Dedifferentiated amniotic fluid mesenchymal stem cell (primary cell): ENCODE measurements at regions not wholly inside any gene's neighbourhood (a gene's known extent, or its start where the extent isn't known, plus 50 kb on each side); places are given as distances from the start of the nearest gene placed in this dataset.

Source experiments
- DNase-seq: peaks from one replicate; pipeline ENCODE4 v3.0.0-alpha.2; 2016; ENCODE audit errors: extremely low spot score

DNA sequence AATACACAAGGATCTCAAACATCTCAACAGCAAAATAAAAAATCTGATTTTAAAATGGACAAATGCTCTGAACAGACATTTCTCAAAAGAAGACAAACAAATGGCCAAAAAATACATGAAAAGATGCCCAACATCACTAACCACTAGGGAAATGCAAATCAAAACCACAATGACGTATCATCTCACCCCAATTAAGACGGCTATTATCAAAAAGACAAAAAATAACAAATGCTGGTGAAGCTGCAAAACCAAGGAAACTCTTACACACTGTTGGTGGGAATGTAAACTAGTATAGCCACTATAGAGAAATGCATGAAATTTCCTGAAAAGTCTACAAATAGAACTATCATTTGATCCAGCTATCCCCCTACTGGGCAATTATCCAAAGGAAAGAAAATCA is 145.0 kb downstream of the BTG1 start:
- DNase-seq, result no peak

DNA sequence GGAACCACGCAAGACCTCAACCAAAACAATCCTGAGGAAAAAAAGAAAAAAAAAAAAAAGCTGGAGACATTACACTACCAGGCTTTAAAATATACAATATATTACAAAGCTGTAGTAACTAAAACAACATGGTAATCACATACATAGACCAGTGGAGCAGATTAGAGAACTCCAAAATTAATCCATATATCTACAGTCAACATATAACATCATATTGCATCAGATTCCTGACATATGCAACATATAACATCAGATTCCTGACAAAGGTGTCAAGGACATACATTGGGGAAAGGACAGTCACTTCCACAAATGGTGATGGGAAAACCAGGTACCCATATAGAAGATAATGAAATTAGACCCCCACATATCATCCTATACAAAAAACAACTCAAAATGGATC is 145.8 kb downstream of the BTG1 start:
- no peak for DNase-seq

DNA sequence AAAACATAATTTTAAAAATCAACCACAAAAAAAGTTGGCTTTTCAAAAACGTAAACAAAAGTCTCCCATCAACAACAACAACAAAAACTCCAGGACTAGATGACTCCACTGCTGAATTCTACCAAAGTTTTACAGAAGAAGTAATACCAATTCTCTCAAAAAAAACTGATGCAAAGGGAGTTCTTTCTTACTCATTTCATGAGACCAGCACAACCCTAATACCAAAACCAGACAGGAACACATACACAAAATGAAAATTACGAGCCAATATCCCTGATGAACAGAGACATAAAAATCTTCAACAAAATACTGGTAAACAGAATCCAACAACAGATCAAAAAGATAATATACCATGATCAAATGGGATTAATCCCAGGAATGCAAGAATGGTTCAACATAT is 147.3 kb downstream of the BTG1 start:
- no peak for DNase-seq

DNA sequence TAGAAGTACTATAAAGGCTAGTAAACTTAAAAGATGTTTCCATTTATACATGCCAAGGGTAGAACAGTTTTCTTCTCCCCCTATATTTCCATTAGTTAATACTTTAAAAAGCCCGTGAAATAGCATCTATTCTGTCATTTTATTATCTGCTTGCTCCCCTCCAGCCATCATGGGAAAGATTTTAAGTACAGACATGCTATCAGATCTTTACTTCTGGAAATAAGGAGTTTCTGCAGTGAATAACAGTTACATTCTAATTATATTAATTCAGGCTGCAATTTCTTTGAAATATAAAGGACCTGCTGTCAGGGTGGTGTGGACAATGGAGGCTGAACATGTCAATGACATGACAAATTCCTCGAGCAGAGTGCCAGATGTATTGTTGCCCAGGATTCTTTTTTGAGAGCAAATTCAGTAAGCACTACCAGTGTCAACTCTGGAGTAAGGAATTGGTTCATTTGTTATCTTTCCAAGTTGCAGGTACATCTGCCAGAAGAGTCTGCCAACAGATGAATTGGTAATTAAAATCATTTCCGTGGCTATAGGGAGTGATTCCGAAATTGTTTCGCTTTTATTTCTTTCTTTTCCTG is 151.3 kb downstream of the BTG1 start:
- no peak for DNase-seq

DNA sequence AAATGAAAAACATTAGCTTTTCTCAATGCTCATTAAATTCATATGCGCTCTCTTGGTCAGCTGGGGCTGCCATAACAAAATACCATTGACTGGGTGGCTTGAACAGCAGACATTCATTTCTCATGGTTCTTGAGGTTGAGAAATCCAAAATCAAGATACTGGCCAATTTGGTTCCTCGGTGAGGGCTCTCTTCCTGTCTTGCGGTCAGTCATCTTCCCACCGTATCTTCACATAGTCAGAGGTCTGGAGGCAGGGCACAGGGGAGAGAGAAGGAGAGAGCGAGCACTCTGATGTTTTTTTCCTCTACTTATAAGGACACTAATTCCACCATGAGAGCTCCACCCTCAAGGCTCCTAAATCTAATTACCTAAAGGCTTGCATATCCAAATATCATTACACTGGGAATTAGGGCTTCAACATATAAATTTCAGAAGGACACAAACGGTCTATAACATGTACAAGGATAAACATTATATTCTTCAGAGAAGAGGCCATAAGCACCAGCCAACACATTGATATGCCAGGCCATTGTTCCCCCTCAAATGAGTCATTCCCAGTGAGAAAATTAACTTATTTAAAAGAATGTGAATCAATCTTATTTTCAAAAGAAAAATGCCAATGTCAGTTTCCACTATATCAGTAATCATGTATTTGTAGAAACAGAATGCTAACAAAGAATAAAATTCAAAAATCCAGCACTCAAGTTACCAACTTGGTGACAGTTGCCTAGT is 152.2 kb downstream of the BTG1 start:
- no peak for DNase-seq

DNA sequence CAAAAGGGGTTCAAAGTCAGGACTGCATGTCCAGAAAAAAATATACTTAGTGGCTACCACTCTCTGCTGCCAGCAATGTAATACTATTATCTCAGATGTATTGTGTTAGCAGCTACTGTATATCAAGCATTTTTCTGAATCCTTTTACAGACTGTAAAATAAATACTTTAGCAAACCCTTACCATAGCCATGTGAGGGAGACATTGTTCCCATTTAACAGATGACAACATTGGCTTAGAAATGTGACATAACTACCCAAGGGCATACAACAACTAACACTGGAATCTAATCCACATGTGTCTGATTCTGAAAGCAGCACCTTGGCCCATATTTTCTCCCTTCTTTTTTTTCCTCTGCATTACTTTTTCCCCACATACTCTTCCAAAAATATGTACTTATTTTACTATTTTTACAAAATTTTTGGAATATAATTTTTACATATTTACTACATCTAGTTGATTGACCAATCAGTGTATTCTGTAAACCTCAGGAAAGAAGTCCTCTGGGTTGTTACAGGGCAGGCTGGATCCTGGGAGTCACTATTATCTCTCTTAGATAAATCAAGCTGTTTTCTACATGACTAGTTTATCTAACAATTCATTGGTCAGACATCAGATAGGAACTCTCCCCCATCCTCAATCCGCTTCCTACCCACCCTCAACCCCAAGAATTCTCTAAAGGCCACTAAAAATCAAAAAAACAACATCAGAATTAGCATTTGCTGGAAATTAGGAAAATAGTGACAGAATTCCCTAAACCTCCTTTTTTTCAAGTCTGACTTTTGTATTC is 154.1 kb downstream of the BTG1 start:
- no peak for DNase-seq

DNA sequence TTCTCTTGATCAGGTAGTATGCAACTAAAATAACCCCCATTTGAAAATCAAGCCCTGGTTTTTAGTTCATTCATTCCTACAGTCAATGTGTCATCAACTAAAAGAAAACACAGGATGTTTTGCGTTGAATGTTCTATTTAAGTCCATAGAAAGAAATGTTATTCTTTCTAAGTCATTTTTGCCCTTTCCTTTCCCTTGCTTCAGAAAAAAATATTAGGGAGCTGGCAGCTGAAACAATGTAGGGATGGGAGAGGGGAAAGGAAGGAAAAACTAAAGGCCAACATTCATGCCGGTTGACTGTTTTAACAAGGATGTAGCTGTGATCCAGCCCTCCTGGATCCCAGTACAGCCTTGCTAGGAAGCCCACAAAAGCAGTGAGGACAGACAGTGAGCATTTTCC is 155.1 kb downstream of the BTG1 start:
- DNase-seq, result no peak

DNA sequence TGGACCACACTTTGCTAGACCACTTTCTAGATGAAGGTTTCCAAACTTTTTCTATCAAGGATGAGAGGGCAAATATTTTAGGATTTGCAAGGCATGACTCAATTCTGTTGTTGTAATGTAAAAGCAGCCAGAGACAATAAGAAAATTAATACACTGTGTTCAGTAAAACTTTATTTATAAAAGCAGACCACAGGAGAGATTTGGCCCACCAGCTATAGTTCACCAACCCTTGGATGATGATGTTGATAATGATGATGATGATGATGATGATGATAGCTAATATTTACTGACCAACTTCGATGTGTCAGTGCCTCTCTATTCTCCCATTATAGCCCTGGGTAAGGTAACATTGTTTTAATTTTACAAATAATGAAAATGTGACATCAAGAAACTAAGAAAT is 156.5 kb downstream of the BTG1 start:
- no peak for DNase-seq

DNA sequence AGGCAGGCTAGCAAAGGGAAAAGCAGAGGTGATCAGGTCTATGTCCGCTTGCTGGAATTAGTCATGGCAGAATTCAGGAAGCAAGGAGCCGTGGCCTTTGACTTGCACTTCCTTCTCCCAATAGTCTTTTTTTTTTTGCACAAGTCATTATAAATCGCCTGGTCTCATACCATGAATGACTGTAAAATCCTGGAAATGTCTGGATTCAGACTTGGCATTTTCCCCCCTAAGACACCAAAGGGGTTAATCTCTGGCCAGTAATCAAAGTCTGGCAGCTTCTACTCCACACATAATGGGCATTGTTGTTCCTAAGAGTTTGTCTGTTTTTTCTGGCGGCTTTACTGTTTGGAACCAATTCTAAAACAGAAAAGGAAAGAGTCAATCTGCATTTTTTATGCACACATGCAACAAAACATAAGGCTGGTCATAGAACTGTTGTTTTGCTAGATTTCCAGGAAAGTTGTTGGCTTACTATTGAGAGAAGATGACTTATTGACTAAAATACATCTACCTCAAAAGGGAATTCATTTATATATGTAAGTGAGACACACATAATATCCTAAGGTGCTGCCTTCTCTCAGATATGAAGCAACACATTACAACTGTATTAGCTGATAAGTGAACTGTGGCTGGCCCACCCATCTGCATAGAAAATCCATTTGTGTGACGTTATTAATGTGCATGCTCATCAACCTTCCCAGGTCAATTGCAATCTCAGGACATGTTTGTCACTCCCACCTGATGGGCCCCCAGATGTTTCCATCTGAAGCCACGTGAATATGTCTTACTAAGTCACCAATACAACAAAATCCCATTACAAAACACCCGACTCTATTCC is 157.3 kb downstream of the BTG1 start:
- no peak for DNase-seq

DNA sequence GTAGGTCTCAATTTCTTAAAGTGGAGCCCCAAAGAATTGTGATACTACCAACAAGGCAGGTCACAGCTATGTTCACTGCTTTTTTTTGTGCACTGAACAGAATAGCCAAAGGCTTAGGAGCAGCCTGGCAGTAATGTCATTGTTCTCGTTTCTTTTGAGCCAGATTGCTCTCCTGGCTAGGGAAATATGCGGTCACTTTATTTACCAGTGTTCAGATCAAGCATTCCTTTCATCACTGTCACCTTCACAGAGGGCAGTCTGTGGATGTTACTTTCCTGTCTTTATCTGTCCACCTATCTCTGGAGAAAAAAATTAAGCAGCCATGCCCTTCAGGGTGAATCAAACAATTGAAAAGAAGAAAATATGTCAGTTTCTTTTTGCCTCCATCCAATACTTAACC is 159.6 kb downstream of the BTG1 start:
- DNase-seq, result no peak

DNA sequence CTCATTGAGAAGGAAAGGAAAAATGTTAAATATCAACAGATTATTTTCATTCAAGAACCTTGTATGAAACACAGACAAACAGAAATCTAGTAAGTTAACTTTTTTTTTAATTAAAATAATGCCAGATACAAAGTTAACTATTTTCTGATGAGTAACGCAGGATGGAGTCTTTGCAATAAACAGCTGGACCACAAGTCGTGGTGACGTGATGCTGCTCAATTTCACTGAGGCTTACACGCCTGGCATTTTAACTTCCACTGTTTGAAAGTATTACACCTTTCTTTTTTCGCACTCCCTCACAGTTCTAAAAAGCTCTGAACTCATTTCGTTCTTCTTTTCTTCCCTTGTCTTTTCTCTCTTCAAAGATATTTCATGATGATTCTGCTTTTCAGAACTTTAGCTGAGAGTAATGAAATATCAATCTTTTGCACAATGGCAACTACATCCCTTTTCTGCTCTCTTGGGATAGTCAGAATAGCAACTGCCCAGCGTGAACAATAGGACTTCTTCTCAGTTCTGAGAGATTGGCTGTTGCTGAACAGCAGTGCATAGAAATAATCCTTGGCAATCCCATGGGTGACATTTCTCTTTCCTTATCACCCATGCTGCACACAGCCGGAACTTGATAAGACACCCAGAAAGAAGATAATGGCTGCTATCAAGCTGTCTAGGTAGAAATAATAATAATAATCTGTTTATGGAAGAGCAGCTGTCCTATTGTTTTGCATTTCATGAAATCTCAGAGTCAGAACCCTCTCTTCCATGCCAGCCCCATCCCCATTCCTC is 160.5 kb downstream of the BTG1 start:
- DNase-seq, result no peak

DNA sequence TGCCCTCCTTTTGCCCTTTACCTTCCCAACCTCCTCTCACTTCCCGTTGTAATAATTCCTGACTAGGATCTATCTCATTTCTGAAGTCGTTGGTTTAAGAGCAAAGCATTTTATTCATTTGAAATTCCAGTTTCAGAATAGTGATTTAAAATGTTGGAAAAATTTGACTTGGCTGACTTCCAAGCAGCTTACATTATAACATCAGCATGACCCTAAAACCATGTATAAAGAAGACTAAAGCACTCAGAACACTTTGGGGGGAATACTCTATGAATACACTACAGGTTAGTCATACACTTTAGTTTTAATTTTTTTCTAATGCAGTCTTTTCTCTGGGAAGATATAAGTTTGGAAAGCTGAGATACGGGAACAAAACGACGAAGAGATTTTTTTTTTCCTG is 161.1 kb downstream of the BTG1 start:
- no peak for DNase-seq

DNA sequence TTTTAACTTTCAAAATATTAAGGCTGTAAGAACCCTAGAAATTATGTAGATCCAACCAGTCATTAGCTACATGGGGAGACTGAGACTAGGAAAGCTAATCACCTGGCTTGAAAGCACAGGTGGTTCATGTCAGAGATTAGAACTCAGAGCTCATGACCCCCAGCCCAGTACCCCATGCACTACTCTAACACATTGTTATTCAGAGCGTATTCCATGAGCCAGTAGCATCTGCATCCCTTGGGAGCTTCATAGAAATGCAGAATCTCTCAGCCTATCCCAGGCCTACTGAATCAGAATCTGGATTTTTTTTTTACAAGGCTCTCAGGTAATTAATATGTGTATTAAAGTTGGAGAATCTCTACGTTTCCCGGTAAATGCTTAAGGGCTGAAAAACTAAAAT is 161.7 kb downstream of the BTG1 start:
- no peak for DNase-seq

DNA sequence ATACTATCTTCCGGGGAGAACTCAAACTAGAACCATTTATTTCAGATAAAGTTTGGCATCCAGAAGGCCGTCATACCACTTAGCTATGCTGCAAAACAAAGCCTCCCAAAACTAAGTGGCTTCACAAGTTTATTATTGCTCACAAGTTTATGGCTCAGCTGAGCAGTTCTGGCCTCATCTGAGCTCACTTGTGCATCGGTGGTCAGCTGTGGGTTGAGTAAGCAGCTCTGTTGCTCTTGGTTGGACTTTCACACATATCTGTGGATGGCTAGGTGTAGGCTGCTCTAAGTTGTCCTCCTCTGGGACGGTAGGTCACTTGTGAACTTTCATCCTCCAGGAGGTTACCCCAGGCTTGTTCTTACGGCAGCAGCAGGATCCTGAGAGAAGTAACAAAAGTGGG is 162.7 kb downstream of the BTG1 start:
- no peak for DNase-seq

DNA sequence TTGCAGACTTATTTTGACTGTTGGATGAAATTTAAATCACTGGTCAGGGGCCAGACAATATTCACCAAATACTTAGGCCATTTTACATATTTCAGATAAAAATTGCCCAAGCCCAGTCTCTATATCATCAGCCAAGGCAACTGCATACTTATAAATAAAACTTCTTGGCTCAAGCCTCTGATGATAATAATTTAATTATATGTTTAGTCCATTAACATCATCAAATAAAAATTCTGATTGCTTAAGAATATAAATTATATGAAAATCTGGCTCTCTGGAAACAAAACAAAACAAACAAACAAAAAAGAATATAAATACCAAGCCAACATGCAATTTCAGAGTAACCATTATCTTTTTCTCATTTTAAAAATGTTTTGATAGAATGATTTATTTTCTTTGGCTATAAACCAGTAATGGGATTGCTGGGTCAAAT is 165.2 kb downstream of the BTG1 start:
- peak; percentile 63 for DNase-seq

DNA sequence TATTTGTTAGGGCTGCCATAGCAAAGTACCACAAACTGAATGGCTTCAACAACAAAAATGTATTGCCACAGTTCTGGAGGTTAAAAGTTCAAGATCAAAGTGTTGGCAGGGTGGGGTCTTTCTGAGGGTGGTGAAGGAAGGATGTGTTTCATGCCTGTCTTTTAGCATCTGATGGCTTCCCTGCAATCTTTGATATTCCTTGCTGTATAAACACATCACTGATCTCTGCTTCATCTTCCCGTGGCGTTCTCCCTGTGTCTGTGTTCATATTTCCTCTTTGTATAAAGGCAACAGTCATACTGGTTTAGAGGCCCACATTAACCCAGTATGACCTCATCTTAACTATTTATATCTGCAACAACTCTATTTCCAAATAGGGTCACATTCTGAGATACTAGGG is 167.5 kb downstream of the BTG1 start:
- DNase-seq, result no peak

DNA sequence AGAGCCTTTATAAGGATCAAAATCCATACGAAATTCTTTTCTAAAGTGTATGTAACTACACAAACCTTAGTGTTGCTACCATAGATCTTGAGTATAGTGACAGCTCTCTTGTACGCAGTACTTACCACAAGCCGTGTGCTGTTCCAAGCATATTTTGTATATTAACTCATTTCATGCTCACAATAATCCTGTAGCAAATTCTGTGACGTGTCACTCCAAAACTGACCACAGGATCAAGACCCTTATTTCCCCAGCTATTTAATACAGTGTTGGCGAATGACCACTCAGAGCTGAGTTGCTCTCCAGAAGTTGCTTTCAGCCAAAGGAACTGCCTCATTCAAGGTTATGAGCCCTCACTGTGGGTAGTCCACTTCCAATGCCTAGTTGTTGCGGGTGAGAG is 169.8 kb downstream of the BTG1 start:
- DNase-seq, result no peak

DNA sequence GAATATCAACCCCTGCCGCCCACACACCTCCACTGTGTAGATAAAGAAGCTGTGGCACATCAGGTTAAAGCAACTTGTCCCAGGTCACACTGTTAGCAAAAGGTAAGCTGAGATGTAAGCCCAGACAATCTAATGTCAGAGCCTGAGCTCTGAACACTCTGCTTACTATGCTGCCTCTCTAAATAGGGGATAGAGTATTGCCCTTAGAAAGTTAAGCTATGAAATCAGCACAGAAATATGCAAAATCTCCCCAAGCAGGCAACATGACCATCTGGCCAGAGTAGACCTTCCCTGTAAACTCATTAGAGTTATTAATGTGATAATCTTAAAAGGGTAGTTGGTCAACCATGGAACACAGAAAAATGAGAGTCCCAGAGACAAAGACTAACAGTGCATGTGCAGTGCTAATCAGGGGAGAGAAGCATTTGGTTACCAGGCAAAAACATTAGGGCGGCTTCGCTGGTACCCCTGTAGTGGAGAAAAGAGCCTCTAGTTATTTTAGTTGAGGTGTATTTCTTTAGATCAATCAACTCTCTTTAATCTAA is 171.0 kb downstream of the BTG1 start:
- DNase-seq, result no peak

DNA sequence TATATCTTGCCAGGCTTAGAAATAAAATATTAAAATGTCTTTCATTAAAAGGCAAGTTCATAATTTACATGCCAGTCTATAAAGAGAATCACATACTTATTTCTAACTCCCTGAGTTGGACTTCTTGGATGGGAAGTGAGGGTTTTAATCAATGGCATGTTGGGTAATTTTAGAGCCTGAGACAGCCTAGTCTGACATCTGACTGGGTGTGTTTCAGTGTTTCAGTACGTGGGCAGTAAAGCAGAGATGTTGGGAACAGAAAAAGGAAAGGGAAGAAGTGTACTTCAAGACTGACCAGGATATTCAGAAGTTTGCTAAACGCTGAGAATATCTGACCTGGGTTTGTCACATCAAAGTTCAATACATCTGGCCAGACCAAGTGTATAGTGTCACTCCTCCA is 171.8 kb downstream of the BTG1 start:
- DNase-seq, result no peak

DNA sequence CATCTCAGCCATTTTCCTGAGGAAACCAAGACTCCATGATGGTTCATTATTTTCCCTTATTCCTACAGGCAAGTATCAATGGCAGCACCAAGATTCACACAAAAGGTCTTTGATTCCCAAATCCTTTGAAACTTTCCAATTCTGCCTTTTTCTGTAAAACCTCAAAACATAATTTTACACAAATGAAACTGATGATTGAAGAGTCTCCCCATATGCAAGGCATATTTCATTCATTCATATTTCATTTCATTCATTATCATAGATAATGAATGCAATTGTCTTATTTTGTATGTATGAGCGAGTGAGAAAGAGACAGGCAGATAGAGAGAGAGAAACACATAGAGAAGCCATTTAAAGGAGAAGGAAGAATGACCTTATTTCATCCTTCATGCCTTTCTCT is 172.8 kb downstream of the BTG1 start:
- no peak for DNase-seq

DNA sequence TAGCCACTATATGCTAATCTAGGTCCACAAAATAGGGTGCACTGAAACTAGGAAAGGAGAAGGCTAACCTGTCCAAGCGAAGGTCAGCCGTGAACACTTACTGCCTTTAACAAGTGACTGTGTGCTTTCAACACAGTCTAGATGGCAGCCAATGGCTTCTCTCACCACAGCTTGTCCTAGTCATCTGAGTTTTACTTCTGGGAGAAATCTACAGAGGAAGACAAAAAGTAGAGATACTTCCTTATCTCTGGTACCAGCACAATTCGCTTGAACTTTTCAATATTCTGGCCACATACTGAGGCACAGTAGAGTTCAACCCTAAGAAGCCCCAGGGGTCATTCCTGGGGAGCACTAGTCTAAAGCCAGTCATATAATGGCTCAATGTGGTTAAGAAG is 176.9 kb downstream of the BTG1 start:
- no peak for DNase-seq
